K562 (cell line): ENCODE measurements at regions not wholly inside any gene's neighbourhood (a gene's known extent, or its start where the extent isn't known, plus 50 kb on each side); places are given as distances from the start of the nearest gene placed in this dataset.

Source experiments
- DMBX1 ChIP-seq: fragments of 250-450 bp; sonication (Bioruptor Pico); IDR thresholded peaks from 2 replicates; pipeline ENCODE4 v1.8.0; 2022; ENCODE audit warnings: inconsistent platforms, mild to moderate bottlenecking, moderate library complexity, borderline replicate concordance
- DPF2 ChIP-seq: fragments of 450-650 bp; IDR thresholded peaks from 2 replicates; pipeline ENCODE4 v1.6.1; 2016
- EP300 ChIP-seq: IDR thresholded peaks from 2 replicates; pipeline ENCODE4 v1.6.1; 2012; ENCODE audit warnings: low read length, improper control_type of control experiment
- KDM1A ChIP-seq, 2 experiments: fragments of 450-650 bp; IDR thresholded peaks; 2 replicates each; pipeline ENCODE4 v1.6.1; 2016; ENCODE audit warnings: mild to moderate bottlenecking in 2 of 2
- MEF2A ChIP-seq: IDR thresholded peaks from 2 replicates; pipeline ENCODE4 v1.6.1; 2011; ENCODE audit warnings: low read depth, mild to moderate bottlenecking, low read length, moderate library complexity; ENCODE audit not compliant: control insufficient read depth
- MEF2D ChIP-seq: conservative IDR thresholded peaks from 2 replicates; pipeline ENCODE4 v1.6.1; 2016; ENCODE audit warnings: low read depth, missing genetic modification characterization, missing compliant biosample characterization
- NFATC3 ChIP-seq: fragments of 450-650 bp; IDR thresholded peaks from 2 replicates; pipeline ENCODE4 v1.6.1; 2017; ENCODE audit warnings: mild to moderate bottlenecking
- NRF1 ChIP-seq, 2 experiments: fragments of 450-650 bp; IDR thresholded peaks in 1 of 2; conservative IDR thresholded peaks in 1 of 2; 2 replicates each; pipeline ENCODE4 v1.6.1; 2014; ENCODE audit warnings: mild to moderate bottlenecking in 2 of 2
- PHB2 ChIP-seq: fragments of 450-650 bp; IDR thresholded peaks from 2 replicates; pipeline ENCODE4 v1.6.1; 2017; ENCODE audit warnings: low read depth
- PRPF4 ChIP-seq: fragments of 200-400 bp; formaldehyde crosslinking; IDR thresholded peaks from one replicate; pipeline ENCODE4 v1.6.1; 2017; ENCODE audit warnings: low read length, low read depth, mild to moderate bottlenecking; ENCODE audit not compliant: insufficient read depth, poor library complexity, severe bottlenecking
- RHOXF2B ChIP-seq: fragments of 250-450 bp; sonication (Bioruptor Pico); conservative IDR thresholded peaks from 2 replicates; pipeline ENCODE4 v1.5.1; 2021
- RNF2 ChIP-seq: sonication (generic); IDR thresholded peaks from 2 replicates; pipeline ENCODE4 v1.6.1; 2016
- SRSF9 ChIP-seq: fragments of 200-400 bp; formaldehyde crosslinking; IDR thresholded peaks from 2 replicates; pipeline ENCODE4 v1.6.1; 2017; ENCODE audit warnings: low read depth, low read length, borderline replicate concordance
- TF ChIP-seq, protein P1 (sequence below), 2 experiments: fragments of 150-350 bp in 1 of 2; IDR thresholded peaks; 2 replicates each; pipeline ENCODE4 v1.6.1; 2012 to 2016; ENCODE audit warnings: low read depth in 2 of 2, low read length in 2 of 2, mild to moderate bottlenecking in 1 of 2, moderate library complexity in 1 of 2
- TF ChIP-seq, protein P2 (sequence below): fragments of 450-650 bp; formaldehyde crosslinking; IDR thresholded peaks from 2 replicates; pipeline ENCODE4 v1.4.0; 2020; ENCODE audit warnings: mild to moderate bottlenecking, moderate library complexity
- TF ChIP-seq, protein P3 (sequence below): fragments of 450-650 bp; IDR thresholded peaks from 2 replicates; pipeline ENCODE4 v1.6.1; 2017; ENCODE audit warnings: antibody characterized with exemption, mild to moderate bottlenecking

DNA sequence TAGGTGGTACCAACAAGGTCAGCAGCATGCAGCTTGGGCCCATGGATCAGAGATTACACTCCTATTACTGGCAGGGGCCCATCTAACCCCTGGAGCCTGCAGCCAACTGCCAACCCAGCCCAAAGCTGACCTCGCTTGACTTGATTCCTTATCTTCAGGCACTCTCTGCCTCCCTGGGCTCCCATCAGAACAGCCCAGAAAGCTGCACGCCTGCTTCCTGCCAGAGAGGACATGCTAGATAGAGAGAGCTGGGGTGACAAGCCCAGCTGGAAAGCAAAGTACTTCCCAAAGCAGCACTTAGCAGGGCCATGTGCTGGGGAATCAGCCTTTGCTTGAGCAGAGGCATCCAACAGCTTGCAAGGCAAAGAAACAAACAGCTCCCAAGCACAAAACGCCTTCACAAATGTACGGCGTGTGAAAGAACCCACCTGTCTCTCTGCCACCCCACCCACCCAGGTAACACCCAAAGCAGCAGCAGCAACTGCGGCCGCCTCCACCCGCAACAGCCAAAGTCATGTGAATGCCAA, 74.2 kb upstream of the NLK start (continued):
- TF ChIP-seq, protein P1, sequence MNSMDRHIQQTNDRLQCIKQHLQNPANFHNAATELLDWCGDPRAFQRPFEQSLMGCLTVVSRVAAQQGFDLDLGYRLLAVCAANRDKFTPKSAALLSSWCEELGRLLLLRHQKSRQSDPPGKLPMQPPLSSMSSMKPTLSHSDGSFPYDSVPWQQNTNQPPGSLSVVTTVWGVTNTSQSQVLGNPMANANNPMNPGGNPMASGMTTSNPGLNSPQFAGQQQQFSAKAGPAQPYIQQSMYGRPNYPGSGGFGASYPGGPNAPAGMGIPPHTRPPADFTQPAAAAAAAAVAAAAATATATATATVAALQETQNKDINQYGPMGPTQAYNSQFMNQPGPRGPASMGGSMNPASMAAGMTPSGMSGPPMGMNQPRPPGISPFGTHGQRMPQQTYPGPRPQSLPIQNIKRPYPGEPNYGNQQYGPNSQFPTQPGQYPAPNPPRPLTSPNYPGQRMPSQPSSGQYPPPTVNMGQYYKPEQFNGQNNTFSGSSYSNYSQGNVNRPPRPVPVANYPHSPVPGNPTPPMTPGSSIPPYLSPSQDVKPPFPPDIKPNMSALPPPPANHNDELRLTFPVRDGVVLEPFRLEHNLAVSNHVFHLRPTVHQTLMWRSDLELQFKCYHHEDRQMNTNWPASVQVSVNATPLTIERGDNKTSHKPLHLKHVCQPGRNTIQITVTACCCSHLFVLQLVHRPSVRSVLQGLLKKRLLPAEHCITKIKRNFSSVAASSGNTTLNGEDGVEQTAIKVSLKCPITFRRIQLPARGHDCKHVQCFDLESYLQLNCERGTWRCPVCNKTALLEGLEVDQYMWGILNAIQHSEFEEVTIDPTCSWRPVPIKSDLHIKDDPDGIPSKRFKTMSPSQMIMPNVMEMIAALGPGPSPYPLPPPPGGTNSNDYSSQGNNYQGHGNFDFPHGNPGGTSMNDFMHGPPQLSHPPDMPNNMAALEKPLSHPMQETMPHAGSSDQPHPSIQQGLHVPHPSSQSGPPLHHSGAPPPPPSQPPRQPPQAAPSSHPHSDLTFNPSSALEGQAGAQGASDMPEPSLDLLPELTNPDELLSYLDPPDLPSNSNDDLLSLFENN (IDR thresholded peaks at IDR 0.05; ENCODE audit: low read depth in 2 of 2, low read length in 2 of 2) = peak in 1 of 2 experiments; percentile 94; a peak in 2 of 4 replicates
- TF ChIP-seq DPF2 (peak; percentile 91), PHB2 (peak; percentile 83; the same call in 1 of the 2 replicates), RHOXF2B (CRISPR knock-in tag) (no peak), EP300 (peak; percentile 97), NRF1 (conservative IDR thresholded peaks at IDR 0.05 in 1 of 2, IDR thresholded peaks at IDR 0.05 in 1 of 2) (0 out of 4 replicates have a peak, but pooled peaks have one; percentile 12 to 17), MEF2A (0 out of 2 replicates have a peak, but pooled peaks have one; percentile 44), SRSF9 (no peak), MEF2D (tag) (peak; percentile 67; the same call in 1 of the 2 replicates), RNF2 (peak; percentile 91; the same call in 1 of the 2 replicates), PRPF4 (no peak), KDM1A (IDR thresholded peaks at IDR 0.05) (peak; percentile 95 to 96), NFATC3 (no peak), DMBX1 (CRISPR knock-in tag) (peak; percentile 94)
- TF ChIP-seq, protein P2, sequence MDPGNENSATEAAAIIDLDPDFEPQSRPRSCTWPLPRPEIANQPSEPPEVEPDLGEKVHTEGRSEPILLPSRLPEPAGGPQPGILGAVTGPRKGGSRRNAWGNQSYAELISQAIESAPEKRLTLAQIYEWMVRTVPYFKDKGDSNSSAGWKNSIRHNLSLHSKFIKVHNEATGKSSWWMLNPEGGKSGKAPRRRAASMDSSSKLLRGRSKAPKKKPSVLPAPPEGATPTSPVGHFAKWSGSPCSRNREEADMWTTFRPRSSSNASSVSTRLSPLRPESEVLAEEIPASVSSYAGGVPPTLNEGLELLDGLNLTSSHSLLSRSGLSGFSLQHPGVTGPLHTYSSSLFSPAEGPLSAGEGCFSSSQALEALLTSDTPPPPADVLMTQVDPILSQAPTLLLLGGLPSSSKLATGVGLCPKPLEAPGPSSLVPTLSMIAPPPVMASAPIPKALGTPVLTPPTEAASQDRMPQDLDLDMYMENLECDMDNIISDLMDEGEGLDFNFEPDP = no peak
- TF ChIP-seq, protein P3, sequence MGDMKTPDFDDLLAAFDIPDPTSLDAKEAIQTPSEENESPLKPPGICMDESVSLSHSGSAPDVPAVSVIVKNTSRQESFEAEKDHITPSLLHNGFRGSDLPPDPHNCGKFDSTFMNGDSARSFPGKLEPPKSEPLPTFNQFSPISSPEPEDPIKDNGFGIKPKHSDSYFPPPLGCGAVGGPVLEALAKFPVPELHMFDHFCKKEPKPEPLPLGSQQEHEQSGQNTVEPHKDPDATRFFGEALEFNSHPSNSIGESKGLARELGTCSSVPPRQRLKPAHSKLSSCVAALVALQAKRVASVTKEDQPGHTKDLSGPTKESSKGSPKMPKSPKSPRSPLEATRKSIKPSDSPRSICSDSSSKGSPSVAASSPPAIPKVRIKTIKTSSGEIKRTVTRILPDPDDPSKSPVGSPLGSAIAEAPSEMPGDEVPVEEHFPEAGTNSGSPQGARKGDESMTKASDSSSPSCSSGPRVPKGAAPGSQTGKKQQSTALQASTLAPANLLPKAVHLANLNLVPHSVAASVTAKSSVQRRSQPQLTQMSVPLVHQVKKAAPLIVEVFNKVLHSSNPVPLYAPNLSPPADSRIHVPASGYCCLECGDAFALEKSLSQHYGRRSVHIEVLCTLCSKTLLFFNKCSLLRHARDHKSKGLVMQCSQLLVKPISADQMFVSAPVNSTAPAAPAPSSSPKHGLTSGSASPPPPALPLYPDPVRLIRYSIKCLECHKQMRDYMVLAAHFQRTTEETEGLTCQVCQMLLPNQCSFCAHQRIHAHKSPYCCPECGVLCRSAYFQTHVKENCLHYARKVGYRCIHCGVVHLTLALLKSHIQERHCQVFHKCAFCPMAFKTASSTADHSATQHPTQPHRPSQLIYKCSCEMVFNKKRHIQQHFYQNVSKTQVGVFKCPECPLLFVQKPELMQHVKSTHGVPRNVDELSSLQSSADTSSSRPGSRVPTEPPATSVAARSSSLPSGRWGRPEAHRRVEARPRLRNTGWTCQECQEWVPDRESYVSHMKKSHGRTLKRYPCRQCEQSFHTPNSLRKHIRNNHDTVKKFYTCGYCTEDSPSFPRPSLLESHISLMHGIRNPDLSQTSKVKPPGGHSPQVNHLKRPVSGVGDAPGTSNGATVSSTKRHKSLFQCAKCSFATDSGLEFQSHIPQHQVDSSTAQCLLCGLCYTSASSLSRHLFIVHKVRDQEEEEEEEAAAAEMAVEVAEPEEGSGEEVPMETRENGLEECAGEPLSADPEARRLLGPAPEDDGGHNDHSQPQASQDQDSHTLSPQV = peak; percentile 96
